HK-2 (cell line): ENCODE measurements at regions not wholly inside any gene's neighbourhood (a gene's known extent, or its start where the extent isn't known, plus 50 kb on each side); places are given as distances from the start of the nearest gene placed in this dataset.

Source experiments
- DNase-seq: peaks from one replicate; pipeline ENCODE4 v3.0.0-alpha.2; 2018; ENCODE audit not compliant: unreplicated experiment

- DNase-seq = peak; percentile 12
Observed at GRCh38 chr4:177696438-177696966, 254.3 kb upstream of the AGA start.

GRCh38 chr4:177699365-177700213 is 257.4 kb upstream of the AGA start:
- no peak for DNase-seq

- DNase-seq = no peak
Observed at GRCh38 chr4:177706916-177707315, 264.7 kb upstream of the AGA start.

GRCh38 chr4:177713454-177713853 is 271.2 kb upstream of the AGA start:
- no peak for DNase-seq

- DNase-seq = no peak
Observed at GRCh38 chr4:177717407-177717806, 275.2 kb upstream of the AGA start.

- DNase-seq = no peak
Observed at GRCh38 chr4:177718514-177718913, 276.3 kb upstream of the AGA start.

GRCh38 chr4:177726111-177726510 is 283.9 kb upstream of the AGA start:
- DNase-seq = no peak

GRCh38 chr4:177728361-177729152 is 286.3 kb upstream of the AGA start:
- peak; percentile 59 for DNase-seq

GRCh38 chr4:177729681-177730080 is 287.4 kb upstream of the AGA start:
- DNase-seq = no peak

GRCh38 chr4:177737387-177737940 is 295.2 kb upstream of the AGA start:
- DNase-seq = no peak

GRCh38 chr4:177740563-177740962 is 298.3 kb upstream of the AGA start:
- DNase-seq = no peak

GRCh38 chr4:177759729-177760128 is 317.5 kb upstream of the AGA start:
- DNase-seq = no peak

GRCh38 chr4:177761692-177762091 is 319.5 kb upstream of the AGA start:
- DNase-seq = no peak

- no peak for DNase-seq
Observed at GRCh38 chr4:177769155-177769554, 326.9 kb upstream of the AGA start.

GRCh38 chr4:177770776-177771175 is 328.5 kb upstream of the AGA start:
- no peak for DNase-seq

- DNase-seq = no peak
Observed at GRCh38 chr4:177771645-177772044, 329.4 kb upstream of the AGA start.

- no peak for DNase-seq
Observed at GRCh38 chr4:177778623-177779022, 336.4 kb upstream of the AGA start.

GRCh38 chr4:177785000-177785399 is 342.8 kb upstream of the AGA start:
- DNase-seq = no peak

GRCh38 chr4:177789610-177790009 is 347.4 kb upstream of the AGA start:
- DNase-seq = no peak

GRCh38 chr4:177791188-177791587 is 349.0 kb upstream of the AGA start:
- DNase-seq = no peak

GRCh38 chr4:177796841-177797240 is 354.6 kb upstream of the AGA start:
- no peak for DNase-seq

GRCh38 chr4:177798161-177798560 is 355.9 kb upstream of the AGA start:
- DNase-seq = no peak

GRCh38 chr4:177802162-177802561 is 359.9 kb upstream of the AGA start:
- no peak for DNase-seq
